GM18951 (cell line): ENCODE measurements at regions not wholly inside any gene's neighbourhood (a gene's known extent, or its start where the extent isn't known, plus 50 kb on each side); places are given as distances from the start of the nearest gene placed in this dataset.
"Not testable (repeated sequence)": the region's sequence is repeated elsewhere in the genome, so short reads cannot be mapped to it uniquely, and the experiment has no call there.

Experiments
- POLR2A ChIP-seq: IDR thresholded peaks from 4 replicates; pipeline ENCODE4 v1.6.1; 2011; ENCODE audit warnings: mild to moderate bottlenecking; ENCODE audit not compliant: insufficient read length, insufficient read depth; ENCODE audit errors: extremely low read depth
- in situ Hi-C: fragments of 300-500 bp; cut with MboI; formaldehyde crosslinking; loops from one replicate; pipeline ENCODE4 v1.12.0; 2022; ENCODE audit warnings: low sequenced_read_pairs, mixed read lengths, inconsistent platforms; ENCODE audit not compliant: unreplicated experiment

- in situ Hi-C loops: loop anchor here (5.0 to 10.0 kb wide), 3 partner anchors 119 to 392 kb away; no protein-coding TSS in a partner anchor
Observed at GRCh38 chrX:25144043-25144940, 128.5 kb upstream of the ARX start.

GRCh38 chrX:25143596-25143995 is 127.8 kb upstream of the ARX start:
- no peak for TF ChIP-seq POLR2A
- in situ Hi-C loops: loop anchor here (5.0 to 10.0 kb wide), 3 partner anchors 119 to 391 kb away; no protein-coding TSS in a partner anchor

More at GRCh38 chrX:25144043-25144940, 128.5 kb upstream of the ARX start:
- TF ChIP-seq POLR2A: no peak

DNA sequence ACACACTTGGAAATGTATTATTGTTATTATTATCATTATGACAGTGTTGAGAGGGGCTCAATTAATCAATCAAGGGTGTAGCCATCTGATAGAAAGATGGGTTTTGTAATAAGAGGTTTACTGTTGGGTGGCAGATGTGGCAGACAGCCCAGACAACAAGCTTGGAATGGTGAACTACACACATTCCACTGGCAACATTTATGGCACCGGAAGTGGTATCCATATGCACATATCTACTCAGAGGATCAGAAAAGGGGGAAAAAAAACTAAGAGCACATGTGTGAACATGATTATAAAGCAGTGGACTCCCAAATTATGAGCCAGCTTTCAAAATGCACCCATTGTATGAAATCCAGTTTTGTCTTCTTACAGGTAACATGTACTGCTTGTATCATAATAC is 125.9 kb upstream of the ARX start:
- in situ Hi-C loops: loop anchor here (5.0 to 10.0 kb wide), 3 partner anchors 117 to 389 kb away; no protein-coding TSS in a partner anchor
- no peak for TF ChIP-seq POLR2A

GRCh38 chrX:25131055-25131454 is 115.3 kb upstream of the ARX start:
- in situ Hi-C loops: no loop called here
- TF ChIP-seq POLR2A: no peak

GRCh38 chrX:25130619-25131018 is 114.9 kb upstream of the ARX start:
- in situ Hi-C loops: no loop called here
- TF ChIP-seq POLR2A: no peak

DNA sequence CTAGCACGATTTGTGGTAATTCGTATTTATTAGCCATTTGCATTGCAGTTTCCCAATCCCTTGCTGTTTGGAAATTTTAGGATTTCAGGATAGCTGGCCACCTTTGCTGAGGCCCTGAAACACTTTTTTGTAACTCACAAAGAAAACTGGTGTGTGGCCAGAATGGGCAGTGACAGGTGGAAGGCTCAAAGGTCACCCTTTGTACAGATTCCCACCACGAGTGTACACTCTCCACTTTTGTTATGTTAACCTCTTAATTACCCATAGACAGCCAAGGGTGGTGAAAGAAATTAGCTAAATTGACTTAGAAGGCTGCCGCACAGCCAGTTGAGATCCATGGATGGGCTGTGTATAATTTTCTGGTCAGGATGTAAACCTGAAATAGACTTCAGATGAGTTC is 109.7 kb upstream of the ARX start:
- in situ Hi-C loops: no loop called here
- TF ChIP-seq POLR2A: no peak

DNA sequence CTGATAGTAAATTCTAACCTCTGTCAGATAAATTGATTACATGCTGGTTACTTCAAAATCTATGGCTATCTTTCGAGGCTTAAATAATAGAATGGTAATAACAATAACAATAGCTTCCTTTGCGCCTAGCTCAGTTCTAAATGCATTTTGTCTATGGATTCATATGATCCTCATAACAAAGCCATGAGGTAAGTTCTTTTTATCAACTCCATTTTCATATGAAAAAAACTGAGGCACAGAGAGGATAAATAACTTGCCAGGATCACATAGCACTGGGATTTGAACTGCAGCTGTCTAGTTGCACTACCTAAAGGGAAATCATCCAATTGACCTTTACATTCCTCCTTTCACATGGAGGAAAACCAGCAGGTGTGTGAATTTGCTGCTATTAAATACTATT is 108.6 kb upstream of the ARX start:
- TF ChIP-seq POLR2A: no peak
- in situ Hi-C loops: no loop called here

GRCh38 chrX:25112156-25112555 is 96.4 kb upstream of the ARX start:
- in situ Hi-C loops: no loop called here

DNA sequence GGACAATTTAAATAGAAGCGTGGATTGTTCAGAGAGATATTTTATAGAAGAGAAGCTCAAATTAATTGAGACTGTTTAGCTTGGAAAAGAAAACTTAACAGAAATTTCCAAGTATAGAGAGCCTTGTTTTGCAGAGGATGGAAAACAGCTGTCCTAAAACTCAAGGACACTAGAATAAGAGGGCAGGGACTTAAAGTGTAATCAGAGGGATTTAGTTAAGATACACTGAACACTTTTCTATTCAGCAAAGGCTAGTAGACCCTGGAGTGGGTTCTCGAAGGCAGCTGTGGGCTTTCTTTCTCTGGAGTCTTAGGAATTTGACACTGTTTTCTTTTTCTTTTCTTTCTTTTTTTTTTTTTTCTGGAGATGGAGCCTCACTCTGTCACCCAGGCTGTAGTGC is 92.7 kb upstream of the ARX start:
- in situ Hi-C loops: no loop called here
- no peak for TF ChIP-seq POLR2A

More at GRCh38 chrX:25112156-25112555, 96.4 kb upstream of the ARX start:
- no peak for TF ChIP-seq POLR2A

GRCh38 chrX:25105221-25105620 is 89.5 kb upstream of the ARX start:
- in situ Hi-C loops: no loop called here
- no peak for TF ChIP-seq POLR2A

- no peak for TF ChIP-seq POLR2A
Observed at GRCh38 chrX:25096522-25097045, 80.8 kb upstream of the ARX start.

DNA sequence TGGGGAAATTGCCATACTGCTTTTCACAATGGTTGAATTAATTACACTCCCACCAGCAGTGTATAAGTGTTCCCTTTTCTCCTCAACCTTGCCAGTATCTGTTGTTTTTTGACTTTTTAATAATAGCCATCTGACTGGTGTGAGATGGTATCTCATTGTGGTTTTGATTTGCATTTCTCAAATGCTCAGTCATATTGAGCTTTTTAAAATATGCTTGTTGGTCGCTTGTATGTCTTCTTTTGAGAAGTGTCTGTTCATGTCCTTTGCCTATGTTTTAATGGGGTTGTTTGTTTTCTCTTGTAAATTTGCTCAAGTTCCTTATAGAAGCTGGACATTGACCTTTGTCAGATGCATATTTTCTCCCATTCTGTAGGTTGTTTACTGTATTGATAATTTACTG is 75.4 kb upstream of the ARX start:
- in situ Hi-C loops: not testable (repeated sequence)

More at GRCh38 chrX:25096522-25097045, 80.8 kb upstream of the ARX start:
- in situ Hi-C loops: no loop called here

- in situ Hi-C loops: no loop called here
- TF ChIP-seq POLR2A: no peak
Observed at GRCh38 chrX:25084446-25084845, 68.7 kb upstream of the ARX start.

DNA sequence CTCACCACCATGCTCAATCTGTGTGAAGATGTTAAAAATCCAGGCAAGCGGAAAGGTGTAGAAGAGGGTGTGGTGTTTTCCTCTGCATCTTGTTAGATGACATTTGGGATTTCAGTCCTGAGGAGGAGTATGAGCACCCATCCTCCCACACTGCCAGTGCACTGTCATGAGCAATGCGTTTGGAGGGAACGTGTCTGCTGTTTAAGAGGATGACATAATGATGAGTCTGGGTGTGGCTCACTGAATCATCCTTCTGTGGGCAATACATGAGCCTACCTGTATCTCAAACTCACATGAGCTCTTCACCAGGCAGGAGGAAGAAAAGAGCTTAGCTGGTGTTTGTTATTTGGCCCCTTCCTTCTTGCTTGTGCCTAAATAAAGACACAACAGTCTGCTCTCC is 67.9 kb upstream of the ARX start:
- in situ Hi-C loops: no loop called here
- no peak for TF ChIP-seq POLR2A

- in situ Hi-C loops: no loop called here
- TF ChIP-seq POLR2A: no peak
Observed at GRCh38 chrX:25079020-25079419, 63.3 kb upstream of the ARX start.
